HepG2 (cell line): ENCODE measurements at regions not wholly inside any gene's neighbourhood (a gene's known extent, or its start where the extent isn't known, plus 50 kb on each side); places are given as distances from the start of the nearest gene placed in this dataset.
A peak's percentile ranks its signal among the peaks of the same experiment; 100 is the strongest.

ENCODE experiments used
- ATM ChIP-seq: fragments of 450-650 bp; IDR thresholded peaks from 2 replicates; pipeline ENCODE4 v1.7.1; 2017; ENCODE audit warnings: mild to moderate bottlenecking, borderline replicate concordance
- BHLHE40 ChIP-seq: IDR thresholded peaks from 2 replicates; pipeline ENCODE4 v1.6.1; 2011; ENCODE audit warnings: low read length, improper control_type of control experiment
- DPF2 ChIP-seq: sonication (generic); formaldehyde crosslinking; IDR thresholded peaks from 2 replicates; pipeline ENCODE4 v1.4.0; 2020; ENCODE audit warnings: mild to moderate bottlenecking, low read depth, missing genetic modification reagents, borderline replicate concordance
- FOXA3 ChIP-seq: IDR thresholded peaks from 2 replicates; pipeline ENCODE4 v1.6.1; 2016; ENCODE audit warnings: missing genetic modification reagents, missing compliant biosample characterization
- FOXJ3 ChIP-seq: sonication (generic); formaldehyde crosslinking; IDR thresholded peaks from 2 replicates; pipeline ENCODE4 v1.4.0; 2020; ENCODE audit warnings: missing genetic modification reagents, mild to moderate bottlenecking, borderline replicate concordance
- FOXP1 ChIP-seq, 2 experiments: fragments of 450-650 bp in 1 of 2; IDR thresholded peaks; 2 replicates each; pipeline ENCODE4 v1.6.1; 2017 to 2018; ENCODE audit warnings: antibody characterized with exemption in 1 of 2
- GABPA ChIP-seq, 2 experiments: IDR thresholded peaks; 2 replicates each; pipeline ENCODE4 v1.6.1; 2011 to 2016; ENCODE audit warnings: low read depth in 2 of 2, low read length in 1 of 2, missing biosample characterization in 1 of 2, missing genetic modification characterization in 1 of 2
- HDAC2 ChIP-seq: sonication (generic); formaldehyde crosslinking; IDR thresholded peaks from 2 replicates; pipeline ENCODE4 v1.4.0; 2020; ENCODE audit warnings: missing genetic modification reagents
- NCOA2 ChIP-seq: sonication (generic); formaldehyde crosslinking; IDR thresholded peaks from 2 replicates; pipeline ENCODE4 v1.8.0; 2022; ENCODE audit warnings: inconsistent platforms
- NFATC3 ChIP-seq: sonication (generic); formaldehyde crosslinking; IDR thresholded peaks from 2 replicates; pipeline ENCODE4 v1.5.1; 2020; ENCODE audit warnings: mild to moderate bottlenecking, missing genetic modification reagents
- NFYC ChIP-seq: IDR thresholded peaks from 2 replicates; pipeline ENCODE4 v1.6.1; 2016; ENCODE audit warnings: missing genetic modification reagents, missing compliant biosample characterization
- NR2F6 ChIP-seq, 2 experiments: IDR thresholded peaks; 2 replicates each; pipeline ENCODE4 v1.6.1; 2016; ENCODE audit warnings: antibody characterized with exemption in 1 of 2, mild to moderate bottlenecking in 1 of 2
- PCBP2 ChIP-seq: fragments of 200-400 bp; formaldehyde crosslinking; optimal IDR thresholded peaks from 2 replicates; pipeline ENCODE3; 2018; ENCODE audit warnings: low read length, low read depth; ENCODE audit not compliant: poor library complexity, severe bottlenecking
- PITX1 ChIP-seq: sonication (generic); formaldehyde crosslinking; IDR thresholded peaks from 2 replicates; pipeline ENCODE4 v1.5.1; 2020; ENCODE audit warnings: mild to moderate bottlenecking, missing genetic modification reagents
- SAFB2 ChIP-seq: sonication (generic); formaldehyde crosslinking; IDR thresholded peaks from 2 replicates; pipeline ENCODE4 v1.5.1; 2020; ENCODE audit warnings: missing genetic modification reagents, low read depth, mild to moderate bottlenecking, borderline replicate concordance
- SIX1 ChIP-seq: sonication (generic); formaldehyde crosslinking; IDR thresholded peaks from 2 replicates; pipeline ENCODE4 v1.4.0; 2020; ENCODE audit warnings: missing genetic modification reagents, borderline replicate concordance
- TARDBP ChIP-seq: sonication (generic); formaldehyde crosslinking; IDR thresholded peaks from 2 replicates; pipeline ENCODE4 v1.8.0; 2022; ENCODE audit warnings: mild to moderate bottlenecking, missing genetic modification reagents
- TCF7 ChIP-seq: sonication (generic); IDR thresholded peaks from 2 replicates; pipeline ENCODE4 v1.6.1; 2016; ENCODE audit warnings: antibody characterized with exemption, low read depth
- YEATS4 ChIP-seq: sonication (generic); formaldehyde crosslinking; IDR thresholded peaks from 2 replicates; pipeline ENCODE4 v1.4.0; 2020; ENCODE audit warnings: missing genetic modification reagents, borderline replicate concordance
- ZNF557 ChIP-seq: sonication (generic); formaldehyde crosslinking; IDR thresholded peaks from 2 replicates; pipeline ENCODE4 v1.4.0; 2020; ENCODE audit warnings: missing genetic modification reagents
- ZNF792 ChIP-seq: IDR thresholded peaks from 2 replicates; pipeline ENCODE4 v1.6.1; 2016
- TF ChIP-seq, protein P1 (sequence below): sonication (generic); formaldehyde crosslinking; IDR thresholded peaks from 2 replicates; pipeline ENCODE4 v1.4.0; 2020; ENCODE audit warnings: mild to moderate bottlenecking, missing genetic modification reagents
- TF ChIP-seq, protein P2 (sequence below): sonication (generic); formaldehyde crosslinking; IDR thresholded peaks from 2 replicates; pipeline ENCODE4 v1.4.0; 2020; ENCODE audit warnings: missing genetic modification reagents
- TF ChIP-seq, protein P3 (sequence below): sonication (generic); formaldehyde crosslinking; IDR thresholded peaks from 2 replicates; pipeline ENCODE4 v1.8.0; 2022; ENCODE audit warnings: mild to moderate bottlenecking, missing genetic modification reagents, moderate library complexity
- TF ChIP-seq, protein P4 (sequence below): sonication (generic); formaldehyde crosslinking; IDR thresholded peaks from 2 replicates; pipeline ENCODE4 v1.8.1; 2022; ENCODE audit warnings: mild to moderate bottlenecking, missing genetic modification reagents
- TF ChIP-seq, protein P5 (sequence below): sonication (generic); formaldehyde crosslinking; IDR thresholded peaks from 2 replicates; pipeline ENCODE4 v1.4.0; 2020; ENCODE audit warnings: mild to moderate bottlenecking, missing genetic modification reagents

DNA sequence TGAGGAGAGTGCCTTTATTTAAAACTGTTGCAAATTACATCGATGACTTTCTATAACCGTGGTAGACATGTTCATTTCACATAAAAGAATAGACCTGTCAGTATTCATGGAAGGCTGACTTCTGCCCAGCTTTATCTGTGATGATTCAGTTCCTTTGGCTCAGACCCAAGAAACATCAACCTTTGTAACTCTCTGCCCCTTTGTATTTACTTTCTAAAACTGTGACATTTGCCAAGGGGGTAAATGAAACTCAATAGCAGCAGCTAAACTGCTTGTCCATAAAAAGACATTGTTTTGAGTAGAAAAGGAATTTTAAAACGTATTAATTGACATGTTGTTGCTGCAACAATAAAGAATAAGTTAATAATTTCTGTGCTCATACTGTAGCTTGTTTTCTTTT is 137.8 kb upstream of the ANKH start (continued):
- TF ChIP-seq ATM (no peak), NFATC3 (CRISPR knock-in tag) (no peak), NCOA2 (CRISPR knock-in tag) (peak; percentile 76), NFYC (CRISPR knock-in tag) (no peak), SIX1 (CRISPR knock-in tag) (peak; percentile 95), FOXA3 (peak; percentile 88), GABPA (IDR thresholded peaks at IDR 0.05; ENCODE audit: low read depth, low read length) (no peak), GABPA (CRISPR knock-in tag; IDR thresholded peaks at IDR 0.05; ENCODE audit: low read depth) (0 out of 2 replicates have a peak, but pooled peaks have one; percentile 13), DPF2 (peak; percentile 67; the same call in 1 of the 2 replicates), FOXJ3 (peak; percentile 65; the same call in 1 of the 2 replicates), BHLHE40 (no peak), PCBP2 (no peak), HDAC2 (CRISPR knock-in tag) (peak; percentile 41; the same call in 1 of the 2 replicates), ZNF557 (CRISPR knock-in tag) (no peak), YEATS4 (CRISPR knock-in tag) (0 out of 2 replicates have a peak, but pooled peaks have one; percentile 31), NR2F6 (IDR thresholded peaks at IDR 0.05) (peak; percentile 68; the same call in 1 of the 2 replicates), NR2F6 (CRISPR knock-in tag; IDR thresholded peaks at IDR 0.05) (peak; percentile 78), SAFB2 (CRISPR knock-in tag) (no peak), TCF7 (peak; percentile 33; the same call in 1 of the 2 replicates), ZNF792 (CRISPR knock-in tag) (0 out of 2 replicates have a peak, but pooled peaks have one; percentile 18), PITX1 (no peak), TARDBP (CRISPR knock-in tag) (0 out of 2 replicates have a peak, but pooled peaks have one; percentile 19), FOXP1 (IDR thresholded peaks at IDR 0.05) (no peak), FOXP1 (CRISPR knock-in tag; IDR thresholded peaks at IDR 0.05) (peak; percentile 71)
- TF ChIP-seq, protein P1, sequence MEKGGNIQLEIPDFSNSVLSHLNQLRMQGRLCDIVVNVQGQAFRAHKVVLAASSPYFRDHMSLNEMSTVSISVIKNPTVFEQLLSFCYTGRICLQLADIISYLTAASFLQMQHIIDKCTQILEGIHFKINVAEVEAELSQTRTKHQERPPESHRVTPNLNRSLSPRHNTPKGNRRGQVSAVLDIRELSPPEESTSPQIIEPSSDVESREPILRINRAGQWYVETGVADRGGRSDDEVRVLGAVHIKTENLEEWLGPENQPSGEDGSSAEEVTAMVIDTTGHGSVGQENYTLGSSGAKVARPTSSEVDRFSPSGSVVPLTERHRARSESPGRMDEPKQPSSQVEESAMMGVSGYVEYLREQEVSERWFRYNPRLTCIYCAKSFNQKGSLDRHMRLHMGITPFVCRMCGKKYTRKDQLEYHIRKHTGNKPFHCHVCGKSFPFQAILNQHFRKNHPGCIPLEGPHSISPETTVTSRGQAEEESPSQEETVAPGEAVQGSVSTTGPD (CRISPR knock-in tag) = no peak
- TF ChIP-seq, protein P2, sequence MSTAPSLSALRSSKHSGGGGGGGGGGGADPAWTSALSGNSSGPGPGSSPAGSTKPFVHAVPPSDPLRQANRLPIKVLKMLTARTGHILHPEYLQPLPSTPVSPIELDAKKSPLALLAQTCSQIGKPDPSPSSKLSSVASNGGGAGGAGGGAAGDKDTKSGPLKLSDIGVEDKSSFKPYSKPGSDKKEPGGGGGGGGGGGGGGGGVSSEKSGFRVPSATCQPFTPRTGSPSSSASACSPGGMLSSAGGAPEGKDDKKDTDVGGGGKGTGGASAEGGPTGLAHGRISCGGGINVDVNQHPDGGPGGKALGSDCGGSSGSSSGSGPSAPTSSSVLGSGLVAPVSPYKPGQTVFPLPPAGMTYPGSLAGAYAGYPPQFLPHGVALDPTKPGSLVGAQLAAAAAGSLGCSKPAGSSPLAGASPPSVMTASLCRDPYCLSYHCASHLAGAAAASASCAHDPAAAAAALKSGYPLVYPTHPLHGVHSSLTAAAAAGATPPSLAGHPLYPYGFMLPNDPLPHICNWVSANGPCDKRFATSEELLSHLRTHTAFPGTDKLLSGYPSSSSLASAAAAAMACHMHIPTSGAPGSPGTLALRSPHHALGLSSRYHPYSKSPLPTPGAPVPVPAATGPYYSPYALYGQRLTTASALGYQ = 0 out of 2 replicates have a peak, but pooled peaks have one; percentile 33
- TF ChIP-seq, protein P3, sequence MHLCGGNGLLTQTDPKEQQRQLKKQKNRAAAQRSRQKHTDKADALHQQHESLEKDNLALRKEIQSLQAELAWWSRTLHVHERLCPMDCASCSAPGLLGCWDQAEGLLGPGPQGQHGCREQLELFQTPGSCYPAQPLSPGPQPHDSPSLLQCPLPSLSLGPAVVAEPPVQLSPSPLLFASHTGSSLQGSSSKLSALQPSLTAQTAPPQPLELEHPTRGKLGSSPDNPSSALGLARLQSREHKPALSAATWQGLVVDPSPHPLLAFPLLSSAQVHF (CRISPR knock-in tag) = no peak
- TF ChIP-seq, protein P4, sequence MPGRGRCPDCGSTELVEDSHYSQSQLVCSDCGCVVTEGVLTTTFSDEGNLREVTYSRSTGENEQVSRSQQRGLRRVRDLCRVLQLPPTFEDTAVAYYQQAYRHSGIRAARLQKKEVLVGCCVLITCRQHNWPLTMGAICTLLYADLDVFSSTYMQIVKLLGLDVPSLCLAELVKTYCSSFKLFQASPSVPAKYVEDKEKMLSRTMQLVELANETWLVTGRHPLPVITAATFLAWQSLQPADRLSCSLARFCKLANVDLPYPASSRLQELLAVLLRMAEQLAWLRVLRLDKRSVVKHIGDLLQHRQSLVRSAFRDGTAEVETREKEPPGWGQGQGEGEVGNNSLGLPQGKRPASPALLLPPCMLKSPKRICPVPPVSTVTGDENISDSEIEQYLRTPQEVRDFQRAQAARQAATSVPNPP (CRISPR knock-in tag) = no peak
- TF ChIP-seq, protein P5, sequence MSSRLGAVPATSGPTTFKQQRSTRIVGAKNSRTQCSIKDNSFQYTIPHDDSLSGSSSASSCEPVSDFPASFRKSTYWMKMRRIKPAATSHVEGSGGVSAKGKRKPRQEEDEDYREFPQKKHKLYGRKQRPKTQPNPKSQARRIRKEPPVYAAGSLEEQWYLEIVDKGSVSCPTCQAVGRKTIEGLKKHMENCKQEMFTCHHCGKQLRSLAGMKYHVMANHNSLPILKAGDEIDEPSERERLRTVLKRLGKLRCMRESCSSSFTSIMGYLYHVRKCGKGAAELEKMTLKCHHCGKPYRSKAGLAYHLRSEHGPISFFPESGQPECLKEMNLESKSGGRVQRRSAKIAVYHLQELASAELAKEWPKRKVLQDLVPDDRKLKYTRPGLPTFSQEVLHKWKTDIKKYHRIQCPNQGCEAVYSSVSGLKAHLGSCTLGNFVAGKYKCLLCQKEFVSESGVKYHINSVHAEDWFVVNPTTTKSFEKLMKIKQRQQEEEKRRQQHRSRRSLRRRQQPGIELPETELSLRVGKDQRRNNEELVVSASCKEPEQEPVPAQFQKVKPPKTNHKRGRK (CRISPR knock-in tag) = no peak
